ENCODE measurements at regions not wholly inside any gene's neighbourhood (a gene's known extent, or its start where the extent isn't known, plus 50 kb on each side); places are given as distances from the start of the nearest gene placed in this dataset.

GRCh38 chr4:84238247-84239090 lies 260.6 kb downstream of the NKX6-1 start:
- TF ChIP-seq CTCF (IDR thresholded peaks at IDR 0.05) (0 out of 2 replicates have a peak, but pooled peaks have one; percentile 7), REST (IDR thresholded peaks at IDR 0.05; ENCODE audit: insufficient read depth in 1 of 2, low read depth in 2 of 2, low read length in 1 of 2) (no peak), TCF7L2 (IDR thresholded peaks at IDR 0.05; ENCODE audit: low read depth, low read length) (no peak)
